T-cell (primary cell): ENCODE measurements at regions not wholly inside any gene's neighbourhood (a gene's known extent, or its start where the extent isn't known, plus 50 kb on each side); places are given as distances from the start of the nearest gene placed in this dataset.

Source experiments
- ATAC-seq, 4 experiments: fragments of 200-7000 bp in 3 of 4; fragments of 150-1000 bp in 1 of 4; cut with Tn5 transposase; replicated peaks in 1 of 4; 1 replicate in 3 of 4; 2 replicates in 1 of 4; pipeline ENCODE4 v1.10.0; 2021; ENCODE audit warnings: moderate library complexity in 3 of 4, mild to moderate bottlenecking in 2 of 4, moderate number of reproducible peaks in 1 of 4
- CTCF ChIA-PET, 2 donors: fragments of 300-600 bp; sonication (Branson Sonifier 250); formaldehyde crosslinking; loops; one replicate each; lab custom pipeline; 2022; ENCODE audit warnings: antibody characterized with exemption in 2 of 2; lab: Charles Lee
- POLR2A ChIA-PET, 2 donors: fragments of 300-600 bp; sonication (Branson Sonifier 250); formaldehyde crosslinking; loops; one replicate each; lab custom pipeline; 2022; ENCODE audit warnings: antibody characterized with exemption in 2 of 2; lab: Charles Lee
- DNase-seq, 35 experiments: peaks; one replicate each; pipeline versions ENCODE4 v3.0.0 to v3.0.0-alpha.2; 2013 to 2023
- H3K27ac ChIP-seq: one replicate; pipeline ENCODE4 v1.5.1; 2013; ENCODE audit warnings: low read length
- H3K27me3 ChIP-seq, 2 experiments: replicated peaks in 1 of 2; 1 replicate in 1 of 2; 2 replicates in 1 of 2; pipeline versions ENCODE4 v1.6.1 to v1.7.0; 2013; ENCODE audit warnings: low read length in 1 of 2, mixed read lengths in 1 of 2; ENCODE audit not compliant: control insufficient read depth in 2 of 2, insufficient read depth in 2 of 2; ENCODE audit errors: extremely low read depth in 1 of 2
- H3K36me3 ChIP-seq, 2 donors: 1 replicate in 1 of 2; 2 replicates in 1 of 2; pipeline versions ENCODE4 v1.6.1 to v1.7.0; 2013; ENCODE audit warnings: low read length in 1 of 2; ENCODE audit not compliant: control insufficient read depth in 2 of 2, insufficient read depth in 1 of 2; ENCODE audit errors: extremely low read depth in 1 of 2
- H3K4me1 ChIP-seq, 2 experiments: 1 replicate in 1 of 2; 2 replicates in 1 of 2; pipeline versions ENCODE4 v1.6.1 to v1.7.0; 2013; ENCODE audit warnings: low read length in 2 of 2, mixed read lengths in 1 of 2; ENCODE audit not compliant: insufficient read depth in 2 of 2, control insufficient read depth in 1 of 2; ENCODE audit errors: extremely low read depth in 1 of 2
- H3K4me3 ChIP-seq, 2 donors: 1 replicate in 1 of 2; 2 replicates in 1 of 2; pipeline versions ENCODE4 v1.5.1 to v1.7.0; 2013; ENCODE audit warnings: mild to moderate bottlenecking in 2 of 2, low read length in 1 of 2, moderate library complexity in 1 of 2; ENCODE audit not compliant: control insufficient read depth in 1 of 2; ENCODE audit errors: extremely low read depth in 1 of 2
- H3K9me3 ChIP-seq: 2 replicates; pipeline ENCODE4 v1.7.0; 2013
- H3K27ac Mint-ChIP-seq, 2 donors: one replicate each; pipeline ENCODE4 v1.8.0; 2020 to 2021; ENCODE audit warnings: mild to moderate bottlenecking in 2 of 2, mixed read lengths in 2 of 2
- H3K27me3 Mint-ChIP-seq, 2 donors: one replicate each; pipeline ENCODE4 v1.8.0; 2021 to 2022; ENCODE audit warnings: mixed read lengths in 2 of 2
- H3K36me3 Mint-ChIP-seq: one replicate; pipeline ENCODE4 v1.8.0; 2021; ENCODE audit warnings: mixed read lengths
- H3K4me1 Mint-ChIP-seq, 3 donors: one replicate each; pipeline ENCODE4 v1.8.0; 2020 to 2022; ENCODE audit warnings: mixed read lengths in 3 of 3, mild to moderate bottlenecking in 1 of 3
- H3K4me3 Mint-ChIP-seq, 3 donors: one replicate each; pipeline ENCODE4 v1.8.0; 2020 to 2022; ENCODE audit warnings: mild to moderate bottlenecking in 3 of 3, mixed read lengths in 3 of 3, moderate library complexity in 3 of 3
- H3K9me3 Mint-ChIP-seq, 3 donors: one replicate each; pipeline ENCODE4 v1.8.0; 2020 to 2022; ENCODE audit warnings: mixed read lengths in 3 of 3
- WGBS: methylation state at CpG from one replicate; pipeline ENCODE4 v1.1.5; 2013; ENCODE audit warnings: missing lambda C conversion rate; ENCODE audit not compliant: insufficient coverage; 5-methylcytosine and 5-hydroxymethylcytosine counted together

DNA sequence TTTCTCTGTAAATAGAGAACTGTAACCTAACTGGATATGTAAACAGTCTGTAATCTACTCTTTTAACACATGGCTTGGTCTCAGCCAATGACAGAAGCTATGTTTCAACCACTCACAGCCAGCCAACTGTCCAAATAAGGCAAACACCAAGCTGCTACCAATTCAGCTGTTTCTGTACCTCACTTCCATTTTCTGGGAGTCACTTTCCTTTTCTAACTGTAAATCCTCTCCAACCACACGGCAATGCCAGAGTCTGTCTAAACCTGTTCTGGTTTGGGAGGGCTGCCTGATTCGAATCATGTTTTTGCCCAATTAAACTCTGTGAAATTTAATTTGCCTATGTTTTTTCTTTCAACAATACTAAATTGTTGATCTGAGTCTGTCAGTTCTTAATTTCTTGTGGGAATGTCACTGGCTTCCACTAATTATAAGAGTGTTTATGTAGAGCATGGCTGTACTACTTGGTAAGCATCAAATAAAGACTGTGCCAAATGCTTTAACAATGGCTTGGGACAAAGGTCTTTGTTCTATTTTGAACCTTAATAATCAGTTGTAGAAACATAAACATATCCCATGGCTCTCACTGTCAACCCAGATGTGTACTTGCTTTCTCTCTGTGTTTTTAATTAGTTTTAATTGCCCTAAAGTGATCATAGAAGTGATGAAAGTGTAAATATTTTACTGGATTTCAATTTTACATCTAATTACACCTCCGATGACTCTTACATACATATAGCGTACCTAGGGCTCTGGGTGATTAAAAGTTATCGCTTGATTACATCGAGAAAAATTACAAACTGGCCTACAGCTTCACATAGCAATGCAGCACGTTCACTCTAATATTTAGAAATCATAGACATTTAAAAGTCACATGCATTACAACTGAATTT is 1144.6 kb upstream of the TMPRSS15 start:
- H3K4me3 Mint-ChIP-seq, result no peak overlapping the region
- DNase-seq (no peak), ATAC-seq (no peak)
- no peak overlapping the region for H3K27ac Mint-ChIP-seq
- H3K9me3 Mint-ChIP-seq, result peaks cover 15 to 22% (median 18%) of the 10 kb centered on the region in 3 donors
- H3K27me3 Mint-ChIP-seq, result no peaks in the 10 kb centered on the region
- no CpG with 5 or more reads among the region's 7 CpGs for WGBS
- ChIA-PET POLR2A (no interaction called here), CTCF (no interaction called here)
- no peaks in the 10 kb centered on the region for H3K4me1 Mint-ChIP-seq
- Histone ChIP-seq H3K4me3 (no peak overlapping the region), H3K27ac (no peak overlapping the region), H3K27me3 (no peaks in the 10 kb centered on the region), H3K4me1 (no peaks in the 10 kb centered on the region), H3K36me3 (no peaks in the 10 kb centered on the region), H3K9me3 (no peaks in the 10 kb centered on the region)
- no peaks in the 10 kb centered on the region for H3K36me3 Mint-ChIP-seq

DNA sequence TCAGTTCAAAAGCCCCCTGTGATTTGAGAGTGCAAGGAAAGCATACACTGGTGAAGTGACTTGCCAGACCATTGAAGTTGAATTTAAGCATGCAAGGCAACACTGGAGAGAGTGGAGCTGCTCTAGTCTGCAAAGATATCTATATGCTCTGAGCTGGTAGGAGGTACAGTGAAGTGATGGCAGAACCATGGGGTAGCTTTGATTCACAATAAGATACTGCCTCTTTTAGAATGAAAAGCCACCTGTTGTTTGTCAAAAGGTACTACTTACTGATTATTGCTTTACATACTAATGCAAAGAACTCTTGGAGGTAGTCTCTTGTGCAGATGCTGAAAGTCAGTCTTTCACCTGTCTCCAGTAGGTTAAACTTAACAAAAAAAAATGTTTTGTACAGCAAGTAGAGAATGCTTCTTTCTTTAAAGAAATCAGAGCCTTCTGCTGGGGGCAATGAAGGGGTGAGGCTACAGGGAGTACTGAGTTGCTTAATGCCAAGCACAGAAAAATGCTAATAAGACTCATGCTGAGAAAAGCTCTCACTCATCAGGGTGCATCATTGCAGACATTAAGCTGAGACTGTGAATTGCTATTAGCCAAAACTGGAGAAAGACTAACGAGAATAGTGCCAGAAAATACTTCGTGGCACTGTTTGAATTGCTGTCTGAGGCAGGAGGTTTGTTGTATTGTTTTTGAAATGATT is 1150.5 kb upstream of the TMPRSS15 start:
- H3K4me3 ChIP-seq, result no peak overlapping the region
- Mint-ChIP-seq H3K4me3 (no peak overlapping the region), H3K4me1 (no peaks in the 10 kb centered on the region), H3K36me3 (no peaks in the 10 kb centered on the region), H3K27ac (no peak overlapping the region), H3K27me3 (no peaks in the 10 kb centered on the region), H3K9me3 (peaks cover 4 to 20% (median 11%) of the 10 kb centered on the region in 3 donors)
- DNase-seq (no peak), ATAC-seq (no peak)
- ChIA-PET POLR2A (no interaction called here), CTCF (no interaction called here)
- H3K27ac ChIP-seq, result no peak overlapping the region
- no peaks in the 10 kb centered on the region for H3K9me3 ChIP-seq
- H3K4me1 ChIP-seq, result no peaks in the 10 kb centered on the region
- no peaks in the 10 kb centered on the region for H3K27me3 ChIP-seq
- WGBS, result no CpG with 5 or more reads among the region's 2 CpGs
- no peaks in the 10 kb centered on the region for H3K36me3 ChIP-seq

DNA sequence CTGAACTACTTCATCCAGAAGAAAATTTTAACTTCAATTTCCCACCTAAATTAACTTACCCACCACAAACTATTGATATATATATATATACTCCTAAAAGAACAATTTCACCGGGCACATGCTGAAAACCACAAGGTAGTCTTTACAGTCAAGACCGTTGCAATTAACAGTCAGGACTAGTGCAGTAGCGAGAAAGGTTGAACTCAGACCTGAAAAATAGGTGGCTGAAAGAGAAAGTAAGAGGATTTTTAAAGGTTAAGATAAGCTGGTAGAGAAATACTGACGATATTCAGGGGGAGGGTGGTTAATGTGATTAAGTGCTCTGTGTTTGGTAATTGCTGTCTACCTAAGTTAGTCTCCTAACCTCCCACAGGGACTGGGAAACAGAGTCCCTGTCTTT is 1153.5 kb upstream of the TMPRSS15 start:
- Mint-ChIP-seq H3K9me3 (peaks cover 9 to 22% (median 13%) of the 10 kb centered on the region in 3 donors), H3K27me3 (no peaks in the 10 kb centered on the region), H3K36me3 (no peaks in the 10 kb centered on the region), H3K4me3 (no peak overlapping the region), H3K4me1 (no peaks in the 10 kb centered on the region), H3K27ac (no peak overlapping the region)
- no peak overlapping the region for H3K4me3 ChIP-seq
- no peak overlapping the region for H3K27ac ChIP-seq
- POLR2A ChIA-PET, result no interaction called here
- no peaks in the 10 kb centered on the region for H3K9me3 ChIP-seq
- ATAC-seq (no peak), DNase-seq (no peak)
- CTCF ChIA-PET, result no interaction called here
- 58% methylated on average over 3 of the region's 4 CpGs for WGBS
- H3K36me3 ChIP-seq, result no peaks in the 10 kb centered on the region
- no peaks in the 10 kb centered on the region for H3K27me3 ChIP-seq
- H3K4me1 ChIP-seq, result no peaks in the 10 kb centered on the region

DNA sequence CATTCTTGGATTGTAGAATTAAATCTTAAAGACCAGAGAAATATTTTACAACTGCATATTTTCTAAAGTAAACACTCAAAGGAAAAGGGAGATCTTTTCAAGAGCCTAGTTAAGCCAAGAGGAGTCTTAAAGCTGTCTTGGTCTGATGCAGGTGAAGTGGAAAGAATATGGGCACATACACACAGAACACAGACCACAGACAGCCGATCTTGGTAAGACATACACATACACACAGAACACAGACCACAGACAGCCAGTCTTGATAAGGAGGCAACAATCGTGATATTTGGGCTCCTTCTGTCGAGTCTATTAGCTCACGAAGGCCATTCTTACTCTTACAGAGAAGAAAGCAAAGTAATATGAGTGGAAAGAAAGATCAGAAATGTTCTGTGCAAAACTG is 1153.9 kb upstream of the TMPRSS15 start:
- Mint-ChIP-seq H3K4me3 (no peak overlapping the region), H3K36me3 (no peaks in the 10 kb centered on the region)

DNA sequence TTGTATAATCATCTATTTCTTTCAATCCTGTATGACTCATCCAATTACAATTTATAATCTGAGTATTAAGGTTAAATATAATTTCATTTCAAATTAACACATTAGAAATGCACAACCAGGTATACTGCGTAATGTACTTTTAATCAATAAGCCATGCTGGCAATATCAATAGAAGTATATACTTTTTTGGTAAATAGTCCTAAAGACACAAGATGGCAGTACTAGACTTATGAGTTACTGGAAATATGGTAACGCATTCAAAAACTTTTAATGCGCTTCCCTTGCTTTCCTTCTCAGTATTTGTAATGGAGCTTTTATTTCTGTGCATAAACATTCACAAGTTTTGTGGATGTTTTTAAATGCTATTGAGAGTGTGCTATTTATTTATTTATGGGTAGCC is 1162.0 kb upstream of the TMPRSS15 start:
- Histone ChIP-seq H3K4me3 (no peak overlapping the region), H3K27me3 (no peaks in the 10 kb centered on the region), H3K4me1 (no peaks in the 10 kb centered on the region), H3K27ac (no peak overlapping the region), H3K36me3 (no peaks in the 10 kb centered on the region), H3K9me3 (no peaks in the 10 kb centered on the region)
- no peaks in the 10 kb centered on the region for H3K4me1 Mint-ChIP-seq
- whole genome bisulfite sequencing, result no CpG with 5 or more reads among the region's 3 CpGs
- H3K27ac Mint-ChIP-seq, result no peak overlapping the region
- H3K36me3 Mint-ChIP-seq, result no peaks in the 10 kb centered on the region
- no peak overlapping the region for H3K4me3 Mint-ChIP-seq
- DNase-seq, result no peak
- CTCF ChIA-PET, result no interaction called here
- POLR2A ChIA-PET, result no interaction called here
- no peaks in the 10 kb centered on the region for H3K27me3 Mint-ChIP-seq
- no peak for ATAC-seq
- peaks cover 5 to 16% (median 6%) of the 10 kb centered on the region in 3 donors for H3K9me3 Mint-ChIP-seq

More for the DNA sequence above, 1153.9 kb upstream of the TMPRSS15 start:
- no peaks in the 10 kb centered on the region for H3K36me3 ChIP-seq
- no peak overlapping the region for H3K4me3 ChIP-seq
- ATAC-seq, result no peak
- WGBS, result no CpG with 5 or more reads among the region's 4 CpGs
- no peaks in the 10 kb centered on the region for H3K4me1 ChIP-seq
- no peaks in the 10 kb centered on the region for H3K27me3 Mint-ChIP-seq
- H3K4me1 Mint-ChIP-seq, result no peaks in the 10 kb centered on the region
- no peaks in the 10 kb centered on the region for H3K9me3 ChIP-seq
- no peaks in the 10 kb centered on the region for H3K27me3 ChIP-seq
- ChIA-PET CTCF (no interaction called here), POLR2A (interaction anchor here in 1 of 2 donors (0.6 kb wide), 1 partner anchor 40 kb away, joined by 3 read pairs; no protein-coding TSS in a partner anchor)
- peaks cover 9 to 23% (median 16%) of the 10 kb centered on the region in 3 donors for H3K9me3 Mint-ChIP-seq
- DNase-seq, result no peak
- no peak overlapping the region for H3K27ac Mint-ChIP-seq
- H3K27ac ChIP-seq, result no peak overlapping the region

DNA sequence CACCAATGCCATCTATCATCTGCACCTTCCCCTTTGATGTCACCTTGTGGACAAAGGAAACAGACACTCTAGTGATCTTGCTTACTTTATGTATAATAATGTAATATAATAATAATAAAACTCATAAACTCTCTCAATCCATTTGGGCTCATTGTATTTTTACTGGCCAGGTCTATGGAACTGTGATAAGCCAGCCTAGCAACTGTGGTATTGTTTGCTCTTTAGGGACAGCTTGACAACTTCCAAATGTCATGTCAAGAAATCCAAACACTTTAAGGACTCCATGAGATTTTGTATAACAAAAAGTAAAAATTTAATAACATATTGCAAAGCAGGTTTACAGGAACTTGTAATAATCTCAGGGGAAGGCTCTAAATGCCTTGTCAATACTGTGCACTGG is 1163.4 kb upstream of the TMPRSS15 start:
- H3K4me3 ChIP-seq, result no peak overlapping the region
- H3K36me3 ChIP-seq, result no peaks in the 10 kb centered on the region
- no peak for ATAC-seq
- Mint-ChIP-seq H3K36me3 (no peaks in the 10 kb centered on the region), H3K27me3 (no peaks in the 10 kb centered on the region), H3K9me3 (peaks cover 5 to 17% (median 9%) of the 10 kb centered on the region in 3 donors), H3K4me3 (no peak overlapping the region), H3K27ac (no peak overlapping the region), H3K4me1 (no peaks in the 10 kb centered on the region)
- no peak for DNase-seq
- CTCF ChIA-PET, result no interaction called here
- H3K27ac ChIP-seq, result no peak overlapping the region
- POLR2A ChIA-PET, result no interaction called here
- no peaks in the 10 kb centered on the region for H3K4me1 ChIP-seq
- H3K27me3 ChIP-seq, result no peaks in the 10 kb centered on the region
- H3K9me3 ChIP-seq, result no peaks in the 10 kb centered on the region
